Activated CD8-positive, alpha-beta memory T cell treated with anti-CD3 and anti-CD28 coated beads, Interleukin-2, amount 10 ng/mL, durations not matched to agents 7 days and 5 days (primary cell): ENCODE measurements at regions not wholly inside any gene's neighbourhood (a gene's known extent, or its start where the extent isn't known, plus 50 kb on each side); places are given as distances from the start of the nearest gene placed in this dataset.

Source experiments
- ATAC-seq: fragments of 150-1000 bp; cut with Tn5 transposase; one replicate; pipeline ENCODE4 v1.10.0; 2021; ENCODE audit warnings: moderate library complexity
- CTCF ChIA-PET: fragments of 350-600 bp; sonication (Branson Sonifier 250); formaldehyde crosslinking; loops from one replicate; lab custom pipeline; 2021; ENCODE audit warnings: antibody characterized with exemption; lab: Charles Lee
- DNase-seq: peaks from one replicate; pipeline ENCODE4 v3.0.0-alpha.2; 2020
- H3K27ac Mint-ChIP-seq: one replicate; pipeline ENCODE4 v1.8.0; 2021; ENCODE audit warnings: mild to moderate bottlenecking, mixed read lengths
- H3K27me3 Mint-ChIP-seq: one replicate; pipeline ENCODE4 v1.8.0; 2021; ENCODE audit warnings: mixed read lengths
- H3K36me3 Mint-ChIP-seq: one replicate; pipeline ENCODE4 v1.8.0; 2021; ENCODE audit warnings: mild to moderate bottlenecking, mixed read lengths
- H3K4me1 Mint-ChIP-seq: one replicate; pipeline ENCODE4 v1.8.0; 2021; ENCODE audit warnings: mixed read lengths
- H3K4me3 Mint-ChIP-seq: one replicate; pipeline ENCODE4 v1.8.0; 2021; ENCODE audit warnings: mild to moderate bottlenecking, moderate library complexity, mixed read lengths
- H3K9me3 Mint-ChIP-seq: one replicate; pipeline ENCODE4 v1.8.0; 2022; ENCODE audit warnings: low read depth, mixed read lengths

DNA sequence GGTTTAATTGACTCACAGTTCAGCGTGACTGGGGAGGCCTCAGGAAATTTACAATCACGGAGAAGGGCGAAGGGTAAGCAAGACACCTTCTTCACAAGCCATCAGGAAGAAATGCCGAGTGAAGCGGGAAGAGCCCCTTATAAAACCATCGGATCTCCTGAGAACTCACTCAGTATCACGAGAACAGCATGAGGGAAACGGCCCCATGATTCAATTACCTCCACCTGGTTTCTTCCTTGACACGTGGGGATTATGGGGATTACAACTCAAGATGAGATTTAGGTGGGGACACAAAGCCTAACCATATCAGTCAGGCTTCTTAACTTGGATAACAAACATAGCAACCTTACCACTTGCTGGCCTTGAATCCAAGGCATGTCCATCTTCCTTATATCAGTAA is 73.6 kb upstream of the FOXN2 start:
- no peak for DNase-seq
- ATAC-seq, result no peak
- Mint-ChIP-seq H3K4me3 (no peak overlapping the region), H3K36me3 (peaks cover 6% of the 10 kb centered on the region), H3K27me3 (no peaks in the 10 kb centered on the region), H3K27ac (no peak overlapping the region), H3K9me3 (peaks cover 2% of the 10 kb centered on the region), H3K4me1 (peaks cover 9% of the 10 kb centered on the region)
- CTCF ChIA-PET, result no interaction called here

GRCh38 chr2:48247206-48247605 is 67.3 kb upstream of the FOXN2 start:
- DNase-seq (no peak), ATAC-seq (no peak)
- CTCF ChIA-PET, result no interaction called here
- Mint-ChIP-seq H3K36me3 (no peaks in the 10 kb centered on the region), H3K4me3 (no peak overlapping the region), H3K27ac (no peak overlapping the region), H3K9me3 (no peaks in the 10 kb centered on the region), H3K4me1 (peaks cover 14% of the 10 kb centered on the region), H3K27me3 (no peaks in the 10 kb centered on the region)

DNA sequence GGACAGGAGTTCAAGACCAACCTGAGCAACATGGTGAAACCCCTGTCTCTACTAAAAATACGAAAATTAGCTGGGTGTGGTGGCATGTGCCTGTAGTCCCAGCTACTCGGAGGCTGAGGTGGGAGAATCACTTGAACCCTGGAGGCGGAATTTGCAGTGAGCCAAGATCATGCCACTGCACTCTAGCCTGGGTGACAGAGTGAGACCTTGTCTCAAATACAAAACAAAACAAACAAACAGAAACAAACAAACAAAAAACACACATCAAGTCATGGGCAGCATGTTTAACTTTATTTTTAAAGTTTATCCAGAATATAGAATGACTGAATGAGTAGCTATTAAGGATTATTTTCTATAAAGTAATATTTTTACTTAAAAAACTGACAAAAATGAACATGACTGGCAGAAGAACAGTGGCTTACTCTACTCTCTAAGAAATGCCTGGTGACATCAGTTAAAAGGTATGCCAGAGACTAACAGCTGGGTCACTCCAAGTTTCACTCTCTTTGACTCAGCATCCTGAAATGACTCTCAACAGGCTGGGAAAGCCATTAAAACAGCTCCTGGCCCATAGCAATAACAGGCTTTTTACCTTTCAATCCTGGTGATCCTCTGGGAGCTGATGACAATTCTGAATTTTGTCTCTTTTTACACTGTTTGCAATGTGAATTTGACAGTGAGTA is 66.1 kb upstream of the FOXN2 start:
- ATAC-seq (peak; percentile 71), DNase-seq (no peak)
- H3K36me3 Mint-ChIP-seq, result no peaks in the 10 kb centered on the region
- H3K27ac Mint-ChIP-seq, result peak overlapping the region; percentile 38
- H3K4me3 Mint-ChIP-seq, result no peak overlapping the region
- CTCF ChIA-PET, result interaction anchor here (1.0 kb wide), 1 partner anchor 174 kb away, joined by 3 read pairs; no protein-coding TSS in a partner anchor
- no peaks in the 10 kb centered on the region for H3K27me3 Mint-ChIP-seq
- peaks cover 14% of the 10 kb centered on the region for H3K4me1 Mint-ChIP-seq
- H3K9me3 Mint-ChIP-seq, result no peaks in the 10 kb centered on the region

- H3K4me3 Mint-ChIP-seq, result no peak overlapping the region
- CTCF ChIA-PET, result interaction anchor here (1.0 to 1.4 kb wide), 2 partner anchors 170 to 174 kb away, joined by 3 read pairs; no protein-coding TSS in a partner anchor
- H3K4me1 Mint-ChIP-seq, result peaks cover 14% of the 10 kb centered on the region
- DNase-seq (no peak), ATAC-seq (no peak)
- no peak overlapping the region for H3K27ac Mint-ChIP-seq
- H3K9me3 Mint-ChIP-seq, result no peaks in the 10 kb centered on the region
- no peaks in the 10 kb centered on the region for H3K36me3 Mint-ChIP-seq
- no peaks in the 10 kb centered on the region for H3K27me3 Mint-ChIP-seq
These were observed 65.5 kb upstream of the FOXN2 start for GRCh38 chr2:48249025-48249424.

DNA sequence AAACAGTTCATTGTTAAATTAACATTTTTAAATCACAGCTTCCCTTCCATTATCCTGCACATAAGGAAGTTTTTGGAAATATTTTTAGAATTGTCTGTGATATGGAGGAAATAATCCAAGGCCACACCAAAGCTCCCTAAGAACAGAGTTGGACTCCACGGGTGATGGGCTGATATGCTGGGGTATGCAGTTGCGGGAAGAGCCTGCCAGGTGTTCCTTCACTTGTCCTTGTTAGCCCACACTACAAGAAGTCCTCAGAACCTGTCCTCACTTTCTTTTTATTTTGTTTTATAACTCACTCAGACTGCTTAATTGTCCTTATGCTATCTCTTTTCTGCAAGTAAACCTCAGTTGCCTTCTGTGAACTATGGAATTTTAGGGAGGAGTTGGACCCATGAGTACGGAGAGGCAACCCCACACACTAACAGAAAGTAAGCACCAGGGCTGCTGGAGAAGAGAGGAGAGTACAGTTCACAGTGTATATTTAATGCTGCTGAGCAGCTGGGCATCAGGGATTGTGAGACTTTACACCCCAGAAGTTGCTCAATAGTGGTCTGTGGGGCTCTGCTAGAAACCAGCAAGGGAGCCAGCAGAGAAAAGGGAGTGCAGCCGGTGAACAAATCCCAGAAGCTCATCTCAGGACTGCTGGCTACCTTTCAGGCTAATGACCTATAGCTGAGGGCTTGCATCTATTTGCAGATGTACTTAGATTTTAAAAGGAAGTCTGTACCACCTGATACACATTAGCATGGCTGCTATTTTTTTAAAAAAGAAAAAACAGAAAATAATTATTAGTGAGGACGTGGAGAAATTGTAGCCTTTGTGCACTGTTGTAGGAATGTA is 64.6 kb upstream of the FOXN2 start:
- CTCF ChIA-PET, result interaction anchor here (1.4 kb wide), 1 partner anchor 170 kb away, joined by 3 read pairs; no protein-coding TSS in a partner anchor
- Mint-ChIP-seq H3K36me3 (no peaks in the 10 kb centered on the region), H3K27me3 (no peaks in the 10 kb centered on the region), H3K4me1 (peaks cover 14% of the 10 kb centered on the region), H3K9me3 (no peaks in the 10 kb centered on the region), H3K4me3 (no peak overlapping the region), H3K27ac (no peak overlapping the region)
- ATAC-seq, result no peak
- DNase-seq, result no peak

- H3K36me3 Mint-ChIP-seq, result no peaks in the 10 kb centered on the region
- no peak for DNase-seq
- H3K27ac Mint-ChIP-seq, result no peak overlapping the region
- no peaks in the 10 kb centered on the region for H3K9me3 Mint-ChIP-seq
- no peaks in the 10 kb centered on the region for H3K27me3 Mint-ChIP-seq
- no peak overlapping the region for H3K4me3 Mint-ChIP-seq
- ATAC-seq, result no peak
- CTCF ChIA-PET, result interaction anchor here (1.4 kb wide), 1 partner anchor 169 kb away, joined by 3 read pairs; no protein-coding TSS in a partner anchor
- peaks cover 14% of the 10 kb centered on the region for H3K4me1 Mint-ChIP-seq
These were observed 64.0 kb upstream of the FOXN2 start for GRCh38 chr2:48250474-48250844.

GRCh38 chr2:48250943-48251342 is 63.5 kb upstream of the FOXN2 start:
- H3K9me3 Mint-ChIP-seq, result no peaks in the 10 kb centered on the region
- CTCF ChIA-PET, result interaction anchor here (1.7 kb wide), 1 partner anchor 10 kb away, joined by 4 read pairs; no protein-coding TSS in a partner anchor
- ATAC-seq, result no peak
- no peak overlapping the region for H3K27ac Mint-ChIP-seq
- H3K36me3 Mint-ChIP-seq, result no peaks in the 10 kb centered on the region
- no peak overlapping the region for H3K4me3 Mint-ChIP-seq
- peaks cover 14% of the 10 kb centered on the region for H3K4me1 Mint-ChIP-seq
- H3K27me3 Mint-ChIP-seq, result no peaks in the 10 kb centered on the region
- no peak for DNase-seq

DNA sequence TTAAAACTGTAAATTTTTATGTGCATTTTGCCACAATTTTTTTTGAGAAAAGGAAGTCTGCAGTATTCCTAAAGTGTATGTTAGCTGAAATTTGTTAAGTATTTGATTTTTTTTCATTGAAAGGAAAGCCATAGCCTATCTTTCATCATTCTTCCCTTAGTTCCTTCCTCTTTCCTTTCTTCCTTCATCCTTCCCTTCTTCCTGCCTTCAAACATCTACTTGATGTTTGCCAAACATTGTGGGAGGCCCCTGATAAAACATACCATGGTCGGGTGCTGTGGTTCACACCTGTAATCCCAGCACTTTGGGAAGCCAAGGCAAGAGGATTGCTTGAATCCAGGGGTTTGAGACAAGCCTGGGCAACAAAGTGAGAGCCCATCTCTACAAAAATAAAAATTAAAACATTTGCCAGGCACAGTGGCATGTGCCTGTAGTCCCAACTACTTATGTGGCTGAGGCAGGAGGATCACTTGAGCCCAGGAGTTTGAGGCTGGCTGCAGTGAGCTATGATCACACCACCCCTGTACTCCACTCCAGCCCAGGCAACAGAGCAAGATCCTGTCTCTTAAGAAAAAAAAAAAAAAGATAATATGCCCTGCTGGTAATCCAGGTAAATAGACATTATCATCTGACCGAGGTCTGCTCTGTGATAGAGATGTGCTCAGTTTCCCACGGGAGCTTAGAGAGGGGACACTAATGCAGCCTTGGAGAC is 62.9 kb upstream of the FOXN2 start:
- DNase-seq (no peak), ATAC-seq (no peak)
- H3K27ac Mint-ChIP-seq, result no peak overlapping the region
- CTCF ChIA-PET, result interaction anchor here (1.7 kb wide), 1 partner anchor 9 kb away, joined by 4 read pairs; no protein-coding TSS in a partner anchor
- H3K9me3 Mint-ChIP-seq, result no peaks in the 10 kb centered on the region
- no peak overlapping the region for H3K4me3 Mint-ChIP-seq
- H3K36me3 Mint-ChIP-seq, result no peaks in the 10 kb centered on the region
- no peaks in the 10 kb centered on the region for H3K27me3 Mint-ChIP-seq
- H3K4me1 Mint-ChIP-seq, result peaks cover 14% of the 10 kb centered on the region

GRCh38 chr2:48253301-48253700 is 61.2 kb upstream of the FOXN2 start:
- no peak overlapping the region for H3K27ac Mint-ChIP-seq
- ATAC-seq, result no peak
- no peaks in the 10 kb centered on the region for H3K9me3 Mint-ChIP-seq
- H3K36me3 Mint-ChIP-seq, result no peaks in the 10 kb centered on the region
- no peaks in the 10 kb centered on the region for H3K27me3 Mint-ChIP-seq
- H3K4me1 Mint-ChIP-seq, result peaks cover 11% of the 10 kb centered on the region
- no peak overlapping the region for H3K4me3 Mint-ChIP-seq
- DNase-seq, result no peak
- CTCF ChIA-PET, result no interaction called here

DNA sequence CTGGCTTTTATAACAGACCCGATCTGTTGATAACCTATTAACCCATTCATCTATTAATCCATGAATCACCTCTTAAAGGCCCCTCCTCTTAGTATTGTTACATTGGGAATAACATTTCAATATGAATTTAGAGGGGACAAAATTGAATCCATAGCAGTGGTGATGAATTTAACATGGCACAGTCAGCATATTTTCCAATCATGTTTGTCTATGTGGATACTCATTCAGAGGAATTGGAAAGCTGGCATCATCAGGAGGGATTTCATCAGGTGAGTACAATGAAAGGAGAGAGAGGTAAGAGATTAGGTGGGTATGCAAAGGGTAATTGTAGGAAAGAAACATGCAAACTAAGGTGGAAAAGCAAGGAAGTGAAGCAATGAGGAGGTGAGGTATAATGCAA is 59.6 kb upstream of the FOXN2 start:
- Mint-ChIP-seq H3K27ac (no peak overlapping the region), H3K36me3 (no peaks in the 10 kb centered on the region), H3K9me3 (no peaks in the 10 kb centered on the region), H3K4me1 (peaks cover 4% of the 10 kb centered on the region), H3K4me3 (no peak overlapping the region), H3K27me3 (no peaks in the 10 kb centered on the region)
- CTCF ChIA-PET, result no interaction called here
- DNase-seq (no peak), ATAC-seq (no peak)

GRCh38 chr2:48257456-48257855 is 57.0 kb upstream of the FOXN2 start:
- ATAC-seq (no peak), DNase-seq (no peak)
- H3K9me3 Mint-ChIP-seq, result no peaks in the 10 kb centered on the region
- H3K36me3 Mint-ChIP-seq, result no peaks in the 10 kb centered on the region
- H3K4me1 Mint-ChIP-seq, result no peaks in the 10 kb centered on the region
- CTCF ChIA-PET, result interaction anchor here (0.7 kb wide), 2 partner anchors 302 to 1187 kb away, joined by 3 read pairs; no protein-coding TSS in a partner anchor
- H3K4me3 Mint-ChIP-seq, result no peak overlapping the region
- H3K27me3 Mint-ChIP-seq, result no peaks in the 10 kb centered on the region
- no peak overlapping the region for H3K27ac Mint-ChIP-seq

GRCh38 chr2:48258481-48259149 is 55.9 kb upstream of the FOXN2 start:
- Mint-ChIP-seq H3K4me3 (no peak overlapping the region), H3K27ac (no peak overlapping the region), H3K36me3 (no peaks in the 10 kb centered on the region), H3K4me1 (no peaks in the 10 kb centered on the region), H3K27me3 (no peaks in the 10 kb centered on the region), H3K9me3 (no peaks in the 10 kb centered on the region)
- DNase-seq (no peak), ATAC-seq (no peak)
- CTCF ChIA-PET, result no interaction called here

DNA sequence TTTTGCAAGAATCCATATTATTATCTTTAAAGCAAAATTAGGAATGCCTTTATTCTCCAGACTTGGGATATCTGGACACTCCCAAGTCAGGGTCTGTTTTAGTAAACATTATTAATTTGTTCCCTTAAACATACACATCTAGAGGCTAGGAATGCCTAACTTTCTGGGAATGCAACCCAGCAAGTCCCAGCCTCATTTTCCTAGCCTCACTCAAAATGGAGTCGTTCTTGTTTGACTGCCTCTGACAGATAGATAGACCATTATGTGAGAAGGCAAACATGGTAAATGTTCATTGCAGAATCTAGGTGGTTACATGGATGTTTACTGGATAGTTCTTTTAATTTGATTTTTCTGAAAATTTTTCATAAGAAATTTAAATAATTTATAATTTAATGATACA is 54.7 kb upstream of the FOXN2 start:
- no peaks in the 10 kb centered on the region for H3K9me3 Mint-ChIP-seq
- DNase-seq, result no peak
- no peak for ATAC-seq
- no peak overlapping the region for H3K27ac Mint-ChIP-seq
- no peaks in the 10 kb centered on the region for H3K36me3 Mint-ChIP-seq
- H3K4me1 Mint-ChIP-seq, result no peaks in the 10 kb centered on the region
- H3K4me3 Mint-ChIP-seq, result no peak overlapping the region
- CTCF ChIA-PET, result no interaction called here
- no peaks in the 10 kb centered on the region for H3K27me3 Mint-ChIP-seq
